Left lung (tissue), 4 donors: ENCODE measurements at regions not wholly inside any gene's neighbourhood (a gene's known extent, or its start where the extent isn't known, plus 50 kb on each side); places are given as distances from the start of the nearest gene placed in this dataset.
A peak's percentile ranks its signal among the peaks of the same experiment; 100 is the strongest.

ENCODE experiments used
- ATAC-seq: fragments of 200-7000 bp; cut with Tn5 transposase; one replicate; pipeline ENCODE4 v1.9.1; 2020; ENCODE audit warnings: moderate library complexity
- DNase-seq, 4 donors: peaks; one replicate each; pipeline ENCODE4 v3.0.0-alpha.2; 2013 to 2020
- H3K27ac ChIP-seq, 2 donors: fragments of 200-600 bp; sonication (generic) in 1 of 2; one replicate each; pipeline versions ENCODE4 v1.5.0 to v1.8.0; 2020 to 2021
- H3K27me3 ChIP-seq, 2 donors: fragments of 200-600 bp; sonication (generic) in 1 of 2; one replicate each; pipeline versions ENCODE4 v1.5.0 to v1.8.0; 2020 to 2021
- H3K36me3 ChIP-seq, 2 donors: fragments of 200-600 bp; sonication (generic) in 1 of 2; one replicate each; pipeline versions ENCODE4 v1.5.0 to v1.8.0; 2020 to 2021
- H3K4me1 ChIP-seq, 2 donors: fragments of 200-600 bp; one replicate each; pipeline ENCODE4 v1.8.0; 2021
- H3K4me3 ChIP-seq, 2 donors: fragments of 200-600 bp; sonication (generic) in 1 of 2; one replicate each; pipeline versions ENCODE4 v1.5.0 to v1.8.0; 2020 to 2021; ENCODE audit warnings: mild to moderate bottlenecking in 1 of 2
- H3K9me3 ChIP-seq, 2 donors: fragments of 200-600 bp; sonication (generic) in 1 of 2; one replicate each; pipeline versions ENCODE4 v1.5.0 to v1.8.0; 2020 to 2021
- CTCF ChIP-seq, 2 donors: fragments of 200-600 bp; sonication (generic) in 1 of 2; IDR thresholded peaks; one replicate each; pipeline versions ENCODE4 v1.5.0 to v1.8.0; 2021; ENCODE audit warnings: antibody characterized with exemption in 2 of 2
- intact Hi-C, 2 donors: fragments of 100-400 bp; cut with DNase I; formaldehyde crosslinking; loops; one replicate each; pipeline versions ENCODE4 v1.11.2 to v1.14.2; 2022
- donor health status: DM: no; HTN: yes; CAD: no.
- donor health status: DM: no; HTN: no; CAD: no.

GRCh38 chr4:12178614-12179610 is 750.2 kb upstream of the HS3ST1 start:
- peak in 1 of 4 donors; percentile 2 for DNase-seq
- ATAC-seq: no peak
- no peak overlapping the region for H3K27ac ChIP-seq

GRCh38 chr4:12177416-12177815 is 748.7 kb upstream of the HS3ST1 start:
- H3K9me3 ChIP-seq: no peaks in the 10 kb centered on the region
- H3K4me3 ChIP-seq: no peak overlapping the region
- intact Hi-C loops: no loop called here
- no peak for ATAC-seq
- no peaks in the 10 kb centered on the region for H3K27me3 ChIP-seq
- no peak for TF ChIP-seq CTCF (IDR thresholded peaks at IDR 0.05)
- no peaks in the 10 kb centered on the region for H3K36me3 ChIP-seq
- no peaks in the 10 kb centered on the region for H3K4me1 ChIP-seq
- DNase-seq: no peak
- H3K27ac ChIP-seq: no peak overlapping the region

More at GRCh38 chr4:12178614-12179610, 750.2 kb upstream of the HS3ST1 start:
- Histone ChIP-seq H3K4me3 (no peak overlapping the region), H3K9me3 (no peaks in the 10 kb centered on the region), H3K27me3 (no peaks in the 10 kb centered on the region), H3K36me3 (no peaks in the 10 kb centered on the region), H3K4me1 (no peaks in the 10 kb centered on the region)
- no peak for TF ChIP-seq CTCF (IDR thresholded peaks at IDR 0.05)
- intact Hi-C loops: no loop called here

DNA sequence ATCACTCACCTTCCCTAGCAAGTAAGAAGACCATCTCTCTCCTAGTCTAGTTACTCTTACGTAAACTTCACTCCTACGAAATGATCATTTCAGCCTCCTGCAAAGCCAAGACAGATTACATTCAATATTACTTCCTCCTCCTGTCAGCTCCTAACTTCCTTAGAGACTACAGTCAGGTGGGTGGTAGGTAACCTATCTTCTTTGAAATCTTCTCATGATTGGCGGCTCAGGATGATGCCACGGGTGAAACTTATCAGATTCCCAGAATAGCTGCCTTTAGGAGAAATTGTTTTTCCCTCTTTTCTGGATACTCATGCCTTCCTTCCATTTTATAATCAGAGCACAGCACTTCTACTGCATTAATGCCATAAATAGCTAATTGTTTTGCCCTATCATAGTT is 744.8 kb upstream of the HS3ST1 start:
- Histone ChIP-seq H3K4me1 (no peaks in the 10 kb centered on the region), H3K9me3 (no peaks in the 10 kb centered on the region), H3K27me3 (no peaks in the 10 kb centered on the region), H3K4me3 (no peak overlapping the region), H3K36me3 (no peaks in the 10 kb centered on the region), H3K27ac (no peak overlapping the region)
- intact Hi-C loops: no loop called here
- no peak for TF ChIP-seq CTCF (IDR thresholded peaks at IDR 0.05)
- no peak for ATAC-seq
- no peak for DNase-seq

DNA sequence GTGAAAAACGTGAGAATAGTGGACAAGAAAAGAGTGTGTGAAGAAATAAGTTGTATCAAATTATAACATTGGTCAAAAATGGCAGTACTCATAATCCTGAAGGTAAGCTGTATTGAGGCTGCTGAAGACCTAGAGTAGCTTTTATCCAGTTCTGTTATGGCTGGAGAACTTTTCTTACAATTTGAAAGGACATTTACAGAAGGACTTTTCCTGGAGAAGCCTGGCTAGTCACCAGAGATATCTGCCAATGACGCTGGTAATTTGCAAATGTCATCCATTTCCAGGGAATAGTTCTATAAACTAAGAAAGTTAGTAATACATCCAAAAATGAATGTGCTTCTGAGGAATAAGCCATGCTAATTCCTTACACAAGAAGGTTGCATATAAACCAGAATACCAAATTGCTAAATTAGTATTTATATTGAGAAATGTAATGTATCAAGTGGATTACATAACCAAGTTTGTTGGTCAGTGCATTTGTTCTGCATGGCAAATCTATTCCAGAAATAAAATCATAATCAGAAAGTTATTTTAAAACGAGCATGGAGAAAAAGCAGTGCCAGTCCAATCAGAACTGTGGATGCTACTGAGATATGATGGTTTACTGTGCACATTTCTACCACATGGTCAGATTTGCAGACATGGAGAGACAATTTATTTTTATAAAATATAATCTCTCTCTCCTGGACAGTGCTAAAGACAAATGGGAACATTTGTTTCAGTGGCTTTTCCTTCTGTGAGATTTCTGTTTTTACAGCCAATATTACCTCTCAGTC is 743.7 kb upstream of the HS3ST1 start:
- ATAC-seq (no peak), DNase-seq (no peak)
- H3K36me3 ChIP-seq: no peaks in the 10 kb centered on the region
- intact Hi-C loops: no loop called here
- H3K27me3 ChIP-seq: no peaks in the 10 kb centered on the region
- no peak for TF ChIP-seq CTCF (IDR thresholded peaks at IDR 0.05)
- no peaks in the 10 kb centered on the region for H3K4me1 ChIP-seq
- H3K4me3 ChIP-seq: no peak overlapping the region
- H3K27ac ChIP-seq: no peak overlapping the region
- H3K9me3 ChIP-seq: no peaks in the 10 kb centered on the region

GRCh38 chr4:12170308-12170707 is 741.6 kb upstream of the HS3ST1 start:
- intact Hi-C loops: no loop called here
- no peak for ATAC-seq
- no peaks in the 10 kb centered on the region for H3K27me3 ChIP-seq

More at GRCh38 chr4:12170308-12170707, 741.6 kb upstream of the HS3ST1 start:
- Histone ChIP-seq H3K4me3 (no peak overlapping the region), H3K36me3 (no peaks in the 10 kb centered on the region), H3K4me1 (no peaks in the 10 kb centered on the region), H3K27ac (no peak overlapping the region), H3K9me3 (no peaks in the 10 kb centered on the region)
- DNase-seq: no peak
- no peak for TF ChIP-seq CTCF (IDR thresholded peaks at IDR 0.05)
